HG02973 (cell line): ENCODE measurements at regions not wholly inside any gene's neighbourhood (a gene's known extent, or its start where the extent isn't known, plus 50 kb on each side); places are given as distances from the start of the nearest gene placed in this dataset.
A peak's percentile ranks its signal among the peaks of the same experiment; 100 is the strongest.
"Not testable (repeated sequence)": the region's sequence is repeated elsewhere in the genome, so short reads cannot be mapped to it uniquely, and the experiment has no call there.

Experiments
- ATAC-seq: cut with Tn5 transposase; IDR thresholded peaks from one replicate; pipeline ENCODE4 v1.9.1; 2021; ENCODE audit warnings: moderate library complexity; ENCODE audit not compliant: unreplicated experiment

DNA sequence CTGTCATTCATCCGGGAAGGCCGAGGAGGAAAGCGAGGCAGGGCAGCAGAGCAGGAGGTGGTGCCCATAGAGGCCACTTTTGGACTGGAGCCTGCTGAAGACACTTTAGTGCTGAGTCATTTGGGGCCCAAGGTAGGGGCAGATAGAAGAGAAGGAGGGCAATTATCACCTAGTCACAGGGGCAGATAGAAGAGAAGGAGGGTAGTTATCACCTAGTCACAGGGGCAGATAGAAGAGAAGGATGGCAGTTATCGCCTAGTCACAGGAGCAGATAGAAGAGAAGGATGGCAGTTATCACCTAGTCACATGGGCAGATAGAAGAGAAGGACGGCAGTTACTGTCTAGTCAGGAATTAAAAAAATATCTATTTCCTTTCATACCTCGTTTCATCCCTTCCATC lies 1372.6 kb downstream of the FOXD4L5 start:
- ATAC-seq, result not testable (repeated sequence)

DNA sequence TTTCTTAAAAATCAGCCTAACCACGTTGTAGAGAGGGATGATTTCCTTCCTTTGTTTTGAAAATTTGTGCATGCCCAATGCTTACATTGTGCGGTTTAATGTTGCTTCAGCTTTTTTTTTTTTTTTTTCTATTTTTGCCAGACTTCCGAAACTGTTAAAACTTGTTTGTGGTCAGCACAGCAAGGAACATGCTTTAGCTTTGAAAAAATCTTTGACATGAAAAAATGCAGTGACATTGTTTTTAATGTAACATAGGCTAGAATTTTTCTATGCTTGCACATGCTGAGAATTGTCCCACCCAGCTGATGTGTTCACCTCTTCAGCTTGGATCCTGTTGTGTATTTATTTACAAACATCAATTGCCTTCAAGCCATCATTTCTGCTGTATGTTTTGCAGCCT lies 1375.9 kb downstream of the FOXD4L5 start:
- not testable (repeated sequence) for ATAC-seq

DNA sequence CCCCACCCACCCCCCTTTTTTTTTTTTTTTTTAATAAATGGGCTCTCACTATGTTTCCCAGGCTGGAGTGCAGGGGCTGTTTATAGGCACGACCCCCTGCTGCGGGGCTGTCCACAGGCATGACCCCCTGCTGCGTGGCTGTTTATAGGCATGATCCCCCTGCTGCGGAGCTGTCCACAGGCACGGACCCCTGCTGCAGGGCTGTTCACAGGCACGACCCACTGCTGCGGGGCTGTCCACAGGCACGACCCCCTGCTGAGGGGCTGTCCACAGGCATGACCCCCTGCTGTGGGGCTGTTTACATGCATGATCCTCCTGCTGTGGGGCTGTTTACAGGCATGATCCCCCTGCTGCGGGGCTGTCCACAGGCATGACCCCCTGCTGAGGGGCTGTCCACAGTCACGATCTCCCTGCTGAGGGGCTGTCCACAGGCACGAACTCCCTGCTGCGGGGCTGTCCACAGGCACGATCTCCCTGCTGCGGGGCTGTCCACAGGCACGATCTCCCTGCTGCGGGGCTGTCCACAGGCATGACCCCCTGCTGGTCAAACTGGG lies 1385.3 kb downstream of the FOXD4L5 start:
- ATAC-seq, result not testable (repeated sequence)

- not testable (repeated sequence) for ATAC-seq
Measured at GRCh38 chr9:63881386-63881785, 1403.6 kb downstream of the FOXD4L5 start.

GRCh38 chr9:63876380-63876779 lies 1408.6 kb downstream of the FOXD4L5 start:
- ATAC-seq, result not testable (repeated sequence)

GRCh38 chr9:63859475-63860215 lies 1425.4 kb downstream of the FOXD4L5 start:
- ATAC-seq, result no peak

- ATAC-seq, result not testable (repeated sequence)
Measured at GRCh38 chr9:63859090-63859474, 1425.9 kb downstream of the FOXD4L5 start.

DNA sequence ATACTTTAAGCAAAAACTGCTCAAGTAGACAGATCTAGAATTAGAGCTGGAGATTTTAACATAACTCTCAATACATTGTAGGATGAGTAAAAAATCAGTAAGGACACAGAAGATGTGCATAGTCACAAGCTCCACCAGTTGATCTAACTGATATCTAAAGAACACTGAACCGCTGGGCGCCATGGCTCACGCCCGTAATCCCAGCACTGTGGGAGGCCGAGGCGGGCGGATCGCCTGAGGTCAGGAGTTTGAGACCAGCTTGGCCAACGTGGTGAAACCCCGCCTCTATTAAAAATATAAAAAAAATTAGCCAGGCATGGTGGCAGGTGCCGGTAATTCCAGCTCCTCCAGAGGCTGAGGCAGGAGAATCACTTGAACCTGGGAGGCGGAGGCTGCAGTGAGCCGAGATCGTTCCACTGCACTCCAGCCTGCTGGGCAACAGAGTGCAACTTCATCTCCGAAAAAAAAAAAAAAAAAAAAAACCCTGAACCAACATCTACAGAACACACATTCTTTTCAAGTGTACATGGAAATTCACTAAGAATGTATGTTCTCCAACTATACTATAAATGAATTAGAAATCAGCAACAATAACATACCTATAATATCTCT lies 1431.8 kb downstream of the FOXD4L5 start:
- not testable (repeated sequence) for ATAC-seq

DNA sequence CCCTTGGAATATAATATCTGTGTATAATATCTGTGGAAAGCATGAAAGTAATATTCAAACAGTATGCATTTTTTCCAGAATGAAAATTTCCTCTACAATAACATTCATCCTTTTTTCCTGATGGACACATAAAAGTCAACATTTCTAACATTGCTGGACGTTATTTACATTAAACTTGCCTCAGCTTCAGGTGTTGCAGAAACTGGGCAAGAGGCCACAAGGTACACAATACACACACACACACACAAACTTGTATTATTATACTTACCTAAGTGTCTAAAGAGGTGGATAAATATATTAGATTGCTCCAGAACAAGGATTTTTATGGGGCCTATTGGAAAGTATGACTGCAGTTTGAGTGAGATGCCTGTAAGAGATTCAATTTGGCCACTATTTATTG lies 1460.2 kb downstream of the FOXD4L5 start:
- ATAC-seq, result not testable (repeated sequence)

DNA sequence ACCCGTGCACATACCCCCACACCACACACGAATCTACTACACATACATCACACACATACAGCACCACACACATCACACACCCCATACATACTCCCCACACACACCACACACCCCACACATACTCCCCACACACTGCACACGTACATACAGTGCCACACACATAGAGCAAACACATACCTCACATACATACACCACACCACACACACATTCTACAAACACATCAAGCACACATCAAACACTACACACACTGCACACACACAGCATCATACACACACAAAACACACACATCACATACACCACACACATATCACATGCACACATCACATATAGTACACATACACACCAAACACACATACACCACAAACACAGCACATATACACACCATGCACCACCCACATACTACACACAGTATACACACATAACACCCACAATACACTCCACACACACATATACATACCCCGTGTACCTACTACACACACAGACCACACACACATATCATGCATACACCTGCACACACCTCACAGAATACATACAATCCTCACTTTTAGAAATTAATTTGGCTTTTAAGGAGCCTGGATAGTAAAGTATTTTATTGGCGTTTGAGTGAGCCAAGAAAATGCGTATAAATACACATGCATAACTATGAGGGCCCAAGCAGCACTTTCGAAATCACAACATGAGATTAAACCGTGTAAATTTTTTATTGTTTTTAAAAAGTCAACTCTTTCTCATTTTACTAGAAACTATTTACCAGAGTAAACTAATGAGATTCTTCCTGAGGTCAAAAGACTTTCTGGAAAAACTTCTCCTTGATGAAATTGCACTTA lies 1461.4 kb downstream of the FOXD4L5 start:
- not testable (repeated sequence) for ATAC-seq

DNA sequence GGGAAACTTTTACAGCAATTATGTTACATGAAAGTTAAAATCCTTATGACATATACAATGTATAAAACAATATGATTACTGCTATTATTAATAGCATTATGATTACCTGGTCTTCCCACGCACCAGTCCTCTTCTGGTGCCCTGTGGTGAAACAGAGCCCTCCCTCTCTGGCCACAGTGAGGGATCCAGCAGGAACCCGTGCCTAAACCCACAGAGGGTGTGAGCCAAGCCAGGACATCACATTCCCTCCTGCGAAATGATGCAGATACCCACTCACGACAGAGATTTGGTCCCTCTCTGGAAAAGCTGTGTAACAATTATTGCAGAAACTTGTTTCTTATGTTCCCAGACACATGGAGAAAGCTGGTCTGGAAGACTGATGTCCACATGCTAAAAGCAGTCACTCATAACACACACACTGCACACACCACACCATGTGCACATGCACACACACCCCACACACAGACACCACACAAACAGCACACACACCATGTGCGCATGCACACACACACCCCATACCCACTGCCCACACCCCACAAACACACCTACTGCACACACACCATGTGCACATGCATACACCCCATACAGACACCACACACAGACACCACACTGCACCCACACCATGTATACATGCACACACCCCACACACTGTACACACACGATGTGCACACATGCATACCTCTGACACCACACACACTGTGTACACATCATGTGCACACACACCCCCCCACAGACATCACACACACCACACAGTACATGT lies 1462.2 kb downstream of the FOXD4L5 start:
- ATAC-seq, result not testable (repeated sequence)

GRCh38 chr9:63821293-63821692 lies 1463.7 kb downstream of the FOXD4L5 start:
- ATAC-seq, result not testable (repeated sequence)

- ATAC-seq, result not testable (repeated sequence)
Measured at GRCh38 chr9:63820882-63821281, 1464.1 kb downstream of the FOXD4L5 start.

GRCh38 chr9:63820383-63820782 lies 1464.6 kb downstream of the FOXD4L5 start:
- ATAC-seq, result not testable (repeated sequence)

DNA sequence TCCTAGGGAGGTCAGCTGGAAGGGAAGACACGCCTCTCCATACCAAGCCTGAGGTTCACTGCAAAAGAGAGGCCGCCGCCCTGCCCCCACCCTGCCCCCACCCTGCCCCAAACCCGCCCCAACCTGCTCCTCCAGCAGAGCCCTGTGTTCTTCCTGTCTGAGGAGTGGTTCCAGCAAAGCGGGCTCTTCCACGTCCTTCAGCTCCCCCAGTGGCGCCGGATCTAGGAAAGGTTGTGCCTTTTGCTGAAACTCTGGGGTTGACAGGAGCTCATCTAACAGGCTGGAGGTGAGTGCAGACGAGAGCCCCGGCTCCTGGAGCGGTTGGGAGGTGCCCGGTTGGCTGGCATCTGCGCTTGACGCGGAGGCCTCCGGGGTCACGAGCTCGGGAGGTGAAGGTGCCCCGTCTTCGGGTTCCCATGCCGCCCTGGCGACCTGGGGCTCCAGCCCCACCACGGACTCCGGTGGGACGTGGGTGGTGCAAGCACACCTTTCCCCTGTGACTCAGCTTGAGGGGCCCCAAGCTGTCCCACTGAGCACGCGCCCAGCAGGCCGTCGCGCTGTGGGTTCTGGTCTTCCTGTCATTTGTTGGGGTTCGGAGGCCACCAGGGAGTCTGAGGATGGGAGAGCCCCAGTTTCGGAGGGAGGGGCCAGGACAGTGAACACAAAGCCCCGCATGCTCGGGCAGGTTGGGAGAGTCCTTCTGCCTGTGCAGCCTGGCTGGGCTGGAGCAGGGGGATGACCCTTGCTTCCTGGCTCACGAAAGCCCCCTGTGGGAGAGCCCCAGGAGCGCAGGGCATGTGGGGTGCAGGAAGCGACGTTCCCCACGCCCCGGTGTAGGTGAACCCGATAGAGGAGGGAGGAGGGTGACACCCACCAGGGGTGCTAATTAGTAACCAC lies 1467.1 kb downstream of the FOXD4L5 start:
- peak; percentile 58 for ATAC-seq

DNA sequence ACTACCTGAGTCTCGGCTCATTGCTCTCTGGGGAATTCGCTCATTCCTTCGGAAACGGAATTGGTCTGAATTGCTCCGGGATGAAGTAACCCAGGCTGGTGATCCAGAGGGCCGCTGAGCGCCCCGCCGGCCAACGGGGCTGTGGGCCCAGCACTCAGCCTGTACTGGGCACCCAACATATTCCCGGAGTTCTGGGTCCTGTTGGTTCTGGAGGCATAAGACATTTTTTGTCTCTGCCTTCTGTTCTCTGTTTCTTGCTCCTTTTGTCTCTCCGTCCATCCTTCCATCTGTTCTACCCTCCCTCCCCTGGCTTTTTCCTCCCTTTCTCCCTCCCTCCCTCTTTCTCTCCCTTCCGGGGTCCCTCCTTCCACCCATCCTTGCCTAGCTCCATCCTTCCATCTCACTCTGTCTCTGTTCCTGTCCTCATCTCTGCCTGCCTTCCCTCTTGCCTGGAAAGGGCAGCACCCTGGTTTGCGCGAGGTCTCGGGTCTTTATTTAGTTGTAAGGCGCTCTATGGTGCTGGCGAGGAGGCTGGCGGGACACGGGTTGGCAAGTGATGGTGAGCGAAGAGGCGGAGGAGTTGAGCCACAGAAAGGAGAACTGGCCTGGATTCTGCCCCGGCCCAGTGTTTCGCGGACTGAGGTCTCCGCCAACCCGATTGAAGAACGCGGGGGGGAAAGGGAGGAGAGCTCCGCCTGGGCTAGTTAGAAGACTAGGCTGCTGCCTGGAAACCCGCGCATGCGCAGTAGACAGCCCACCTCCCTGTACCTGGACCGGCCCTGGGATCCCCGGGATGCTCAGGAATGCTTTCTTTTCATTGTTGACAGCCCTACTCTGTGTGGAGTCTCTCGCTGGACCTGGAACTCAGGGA lies 1468.0 kb downstream of the FOXD4L5 start:
- ATAC-seq, result peak; percentile 62

DNA sequence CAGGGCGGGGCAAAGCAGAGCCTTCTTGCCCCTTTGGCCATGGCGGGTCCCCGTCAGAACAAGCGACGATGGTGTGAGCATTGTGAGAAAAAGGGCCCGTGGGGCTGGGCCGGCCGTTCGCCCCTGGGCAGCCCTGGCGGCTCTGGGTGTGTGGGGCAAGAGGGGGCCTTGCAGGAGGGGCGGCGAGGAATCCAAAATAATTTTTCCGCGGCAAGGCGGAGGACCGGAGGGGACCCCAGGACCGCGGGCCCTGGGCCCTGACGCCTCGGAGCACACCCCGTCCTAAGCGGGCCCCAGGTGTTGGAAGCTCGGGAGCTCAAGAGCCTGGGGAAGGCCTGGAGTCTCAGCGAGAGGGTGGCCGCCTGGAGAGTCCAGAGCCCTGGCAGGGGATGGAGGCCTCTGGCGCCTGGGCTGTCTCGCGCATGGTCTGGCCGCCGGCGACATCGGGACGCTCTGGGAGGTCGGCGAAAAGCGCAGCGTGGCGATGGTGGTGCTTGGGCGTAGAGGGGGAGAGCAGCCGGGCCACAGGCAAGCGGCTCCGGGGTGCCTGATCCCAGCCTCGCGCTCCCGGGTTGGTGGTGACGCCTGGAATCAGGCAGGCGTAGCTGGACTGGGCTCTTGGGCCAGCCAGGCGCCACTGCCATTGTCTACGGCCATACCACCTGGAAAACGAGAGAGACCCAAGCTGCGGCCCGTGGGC lies 1469.9 kb downstream of the FOXD4L5 start:
- not testable (repeated sequence) for ATAC-seq
